Activated effector memory CD4-positive, alpha-beta T cell treated with anti-CD3 and anti-CD28 coated beads, Interleukin-2, amount 50 U/mL, for 16 hours (primary cell): ENCODE measurements at regions not wholly inside any gene's neighbourhood (a gene's known extent, or its start where the extent isn't known, plus 50 kb on each side); places are given as distances from the start of the nearest gene placed in this dataset.
"Not testable (repeated sequence)": the region's sequence is repeated elsewhere in the genome, so short reads cannot be mapped to it uniquely, and the experiment has no call there.

Experiments used
- DNase-seq: peaks from one replicate; pipeline ENCODE4 v3.0.0-alpha.2; 2020

- no peak for DNase-seq
Observed at GRCh38 chr7:115235075-115235474, 313.2 kb downstream of the MDFIC start.

GRCh38 chr7:115233809-115234208 lies 311.9 kb downstream of the MDFIC start:
- no peak for DNase-seq

DNA sequence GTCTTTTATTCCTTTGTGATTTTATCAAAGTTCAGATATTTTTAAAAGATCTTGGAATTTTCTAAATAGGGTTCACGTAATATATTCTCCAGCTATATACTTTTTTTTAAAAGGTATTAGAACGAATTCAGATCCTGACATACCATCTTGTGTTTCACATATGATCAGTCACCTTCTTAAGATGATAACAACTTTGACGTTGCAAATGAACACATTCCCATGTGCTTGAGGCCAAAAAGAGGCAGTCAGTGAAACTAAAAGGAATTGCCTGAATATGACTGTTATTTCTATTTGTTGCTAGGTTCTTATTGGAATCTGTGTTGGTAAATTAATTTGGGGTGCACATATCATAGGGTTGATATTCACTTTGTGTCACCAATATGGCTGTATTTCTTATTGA lies 310.1 kb downstream of the MDFIC start:
- DNase-seq, result no peak

DNA sequence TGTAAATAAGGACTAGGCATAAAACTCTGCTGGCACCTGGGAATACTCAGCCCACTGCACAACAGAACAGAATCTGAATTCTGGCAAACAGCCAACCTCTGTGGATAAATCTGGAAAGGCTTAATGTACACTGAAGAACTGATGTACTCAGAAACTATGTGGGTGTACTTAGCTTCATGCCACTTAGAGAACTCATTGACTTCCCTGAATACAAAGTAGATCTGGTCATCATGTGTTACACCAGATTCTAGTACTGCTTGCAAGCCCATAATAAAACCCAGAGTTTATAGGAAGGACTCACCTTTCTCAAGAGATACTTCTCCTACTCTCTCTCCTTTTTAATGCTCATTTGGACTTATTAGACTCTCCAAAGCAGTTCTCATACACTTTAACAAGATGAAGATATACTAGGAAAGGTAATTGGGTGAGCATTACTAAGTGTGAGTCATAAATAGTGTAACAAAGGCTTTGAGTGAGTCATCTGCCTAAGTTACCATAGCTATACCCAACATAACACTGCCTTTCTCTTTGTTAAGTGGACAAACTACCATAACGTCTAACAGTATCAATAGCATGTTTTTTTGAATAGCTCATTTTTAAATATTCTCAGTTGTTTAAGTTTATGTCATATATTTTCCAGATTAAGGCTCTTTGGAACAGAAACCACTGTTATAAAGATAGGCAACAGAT lies 309.1 kb downstream of the MDFIC start:
- DNase-seq, result no peak

DNA sequence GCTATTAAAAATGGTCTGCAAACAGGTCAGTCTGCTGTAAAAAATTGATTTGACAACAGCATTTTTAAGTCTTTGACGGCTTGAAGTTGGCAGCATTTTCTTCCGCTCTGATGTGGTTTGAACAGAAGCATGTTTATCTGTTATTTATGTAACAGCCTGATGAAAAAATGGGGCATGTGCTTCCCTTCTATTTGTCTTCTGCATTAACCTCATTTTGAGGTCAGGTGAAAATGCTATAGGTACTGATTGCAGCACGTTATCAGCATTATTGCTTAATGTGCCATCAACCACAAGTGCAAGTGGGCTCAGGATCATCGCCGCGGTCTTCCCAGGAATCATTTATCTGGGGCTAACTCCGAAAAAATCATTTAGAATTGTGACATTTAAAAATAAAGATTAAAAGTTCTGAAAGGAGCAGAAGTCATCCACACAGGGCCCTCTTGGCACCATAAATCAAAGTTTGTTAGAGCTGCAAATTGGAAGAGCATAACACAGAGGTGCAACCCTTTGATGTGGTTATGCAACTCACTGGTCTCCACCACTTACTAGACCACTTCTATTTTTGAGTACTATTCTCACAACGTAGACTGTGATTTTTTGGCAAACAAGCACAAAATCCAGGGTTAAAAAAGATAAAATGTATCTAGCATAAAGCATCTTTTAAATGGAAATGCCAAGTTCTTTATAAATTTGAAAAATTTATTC lies 307.7 kb downstream of the MDFIC start:
- no peak for DNase-seq

DNA sequence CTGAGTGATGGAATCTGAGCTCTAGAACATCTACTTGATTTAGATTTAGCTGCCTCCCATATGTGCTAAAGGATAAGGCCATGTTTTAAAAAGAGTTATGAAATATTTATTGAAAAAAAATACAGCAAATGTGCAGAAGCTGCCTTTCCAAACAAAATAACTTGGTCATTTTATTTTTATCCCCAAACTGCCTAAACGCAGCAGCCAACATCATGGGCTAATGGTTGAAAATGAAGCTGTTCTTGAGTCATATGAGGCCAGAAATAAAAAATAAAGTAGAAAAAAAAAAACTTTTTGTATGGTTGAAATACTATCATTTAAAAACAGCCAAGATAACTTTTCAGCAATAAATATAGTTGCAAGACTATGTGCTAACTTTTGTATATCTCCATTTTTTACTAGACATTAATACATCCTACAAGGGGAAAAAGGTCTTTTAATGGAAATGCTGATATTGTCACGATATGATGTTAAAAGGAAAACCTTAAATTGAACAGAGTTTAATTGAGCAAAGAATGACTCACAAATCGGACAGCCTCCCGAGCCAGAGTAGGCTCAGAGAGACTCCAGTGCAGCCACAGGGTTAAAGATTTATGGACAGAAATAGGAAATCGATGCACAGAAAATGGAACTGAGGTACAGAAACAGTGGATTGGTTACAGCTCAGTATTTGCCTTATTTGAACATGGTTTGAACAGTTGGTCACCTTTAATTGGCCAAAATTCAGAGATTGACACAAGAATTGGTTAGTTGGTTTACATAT lies 305.8 kb downstream of the MDFIC start:
- DNase-seq, result no peak

DNA sequence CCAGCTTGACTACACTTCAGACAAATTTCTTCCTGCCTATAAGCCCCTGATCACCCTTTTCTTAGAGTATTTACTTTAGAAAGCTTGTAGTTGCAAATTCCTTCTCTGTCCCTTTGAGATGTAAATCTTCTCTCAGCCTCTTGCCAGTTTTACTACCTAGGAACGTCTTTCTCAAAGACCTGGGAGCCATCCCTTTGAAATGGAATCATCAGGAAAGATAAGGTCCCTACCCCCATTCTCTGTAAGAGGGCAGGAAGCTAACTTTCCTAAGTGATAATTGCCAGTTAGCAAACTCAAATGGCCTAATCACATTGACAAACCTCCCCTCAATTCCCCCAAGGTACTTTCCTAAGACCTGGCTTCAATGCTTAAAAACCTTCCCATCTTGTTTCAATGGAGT lies 304.5 kb downstream of the MDFIC start:
- DNase-seq, result no peak

GRCh38 chr7:115224922-115225321 lies 303.0 kb downstream of the MDFIC start:
- DNase-seq, result no peak

GRCh38 chr7:115223959-115224358 lies 302.1 kb downstream of the MDFIC start:
- DNase-seq, result no peak

- DNase-seq, result no peak
Observed at GRCh38 chr7:115221456-115221855, 299.6 kb downstream of the MDFIC start.

GRCh38 chr7:115218076-115218475 lies 296.2 kb downstream of the MDFIC start:
- no peak for DNase-seq

- DNase-seq, result no peak
Observed at GRCh38 chr7:115217373-115217772, 295.5 kb downstream of the MDFIC start.

- no peak for DNase-seq
Observed at GRCh38 chr7:115216652-115217051, 294.8 kb downstream of the MDFIC start.

DNA sequence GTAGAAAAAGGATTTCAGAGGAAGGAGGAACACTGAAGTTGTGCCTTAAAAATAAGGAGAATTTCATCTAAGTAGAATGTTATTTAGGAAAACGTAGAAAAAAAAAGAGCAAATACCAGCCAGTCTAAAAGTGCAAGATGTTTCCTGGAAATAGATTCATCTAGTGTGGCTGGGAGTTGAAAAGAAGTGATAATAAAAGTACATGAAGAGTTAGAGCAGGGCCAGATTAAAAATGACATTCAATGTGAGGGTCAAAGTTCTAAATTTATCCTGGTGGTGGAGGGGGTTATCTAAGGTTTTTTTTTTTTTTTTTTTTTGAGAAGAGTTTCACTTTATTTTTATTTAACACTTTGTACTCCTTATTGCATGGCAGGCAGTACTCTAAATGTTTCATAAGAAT lies 289.3 kb downstream of the MDFIC start:
- no peak for DNase-seq

DNA sequence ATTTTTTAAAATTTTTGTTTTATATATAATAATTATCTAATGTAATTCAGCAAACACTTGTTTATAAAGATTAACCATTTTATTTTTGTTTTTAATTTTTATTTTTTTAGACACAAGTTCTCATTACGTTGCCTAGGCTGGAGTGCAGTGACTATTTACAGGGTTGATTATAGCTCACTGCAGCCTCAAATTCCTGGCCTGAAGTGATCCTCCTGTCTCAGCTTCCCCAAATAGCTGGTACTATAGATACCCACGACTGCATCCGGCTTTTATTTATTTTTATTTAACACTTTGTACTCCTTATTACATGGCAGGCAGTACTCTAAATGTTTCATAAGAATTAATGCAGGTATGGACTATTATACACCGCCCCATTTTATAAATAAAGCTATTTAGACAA lies 288.7 kb downstream of the MDFIC start:
- no peak for DNase-seq

GRCh38 chr7:115208710-115209560 lies 287.0 kb downstream of the MDFIC start:
- DNase-seq, result no peak

DNA sequence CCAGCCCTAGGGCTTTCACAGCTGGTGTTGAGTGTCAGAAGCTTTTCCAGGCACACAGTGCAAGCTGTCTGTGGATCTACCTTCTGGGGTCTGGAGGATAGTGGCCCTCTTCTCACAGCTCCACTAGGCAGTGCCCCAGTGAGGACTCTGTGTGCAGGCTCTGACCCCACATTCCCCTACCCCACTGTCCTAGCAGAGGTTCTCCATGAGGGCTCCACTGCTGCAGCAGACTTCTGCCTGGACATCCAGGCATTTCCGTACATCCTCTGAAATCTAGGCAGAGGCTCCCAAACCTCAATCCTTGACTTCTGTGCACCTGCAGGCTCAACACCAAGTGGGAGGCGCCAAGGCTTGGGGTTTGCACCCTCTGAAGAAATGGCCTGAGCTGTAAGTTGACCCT lies 284.5 kb downstream of the MDFIC start:
- not testable (repeated sequence) for DNase-seq

- no peak for DNase-seq
Observed at GRCh38 chr7:115198143-115198542, 276.2 kb downstream of the MDFIC start.

GRCh38 chr7:115195208-115195607 lies 273.3 kb downstream of the MDFIC start:
- no peak for DNase-seq

DNA sequence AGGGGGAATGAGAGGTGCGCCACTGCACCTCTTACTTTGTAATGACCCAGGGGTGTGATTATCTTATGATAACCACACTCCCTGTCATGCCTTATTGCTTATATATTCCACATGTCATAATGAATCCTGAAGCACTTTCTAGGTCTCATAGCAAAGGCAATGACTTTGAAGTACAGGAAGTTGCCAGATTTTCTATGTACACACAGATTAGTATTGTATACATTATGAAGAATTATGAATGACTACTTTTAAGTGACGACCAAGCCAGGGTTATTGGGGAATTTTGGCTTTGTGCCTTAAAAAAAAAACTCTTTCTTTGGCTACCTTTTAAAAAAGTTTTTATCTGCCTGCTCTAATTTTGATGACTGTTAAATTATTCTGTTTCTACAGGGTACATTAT lies 269.6 kb downstream of the MDFIC start:
- DNase-seq, result no peak

DNA sequence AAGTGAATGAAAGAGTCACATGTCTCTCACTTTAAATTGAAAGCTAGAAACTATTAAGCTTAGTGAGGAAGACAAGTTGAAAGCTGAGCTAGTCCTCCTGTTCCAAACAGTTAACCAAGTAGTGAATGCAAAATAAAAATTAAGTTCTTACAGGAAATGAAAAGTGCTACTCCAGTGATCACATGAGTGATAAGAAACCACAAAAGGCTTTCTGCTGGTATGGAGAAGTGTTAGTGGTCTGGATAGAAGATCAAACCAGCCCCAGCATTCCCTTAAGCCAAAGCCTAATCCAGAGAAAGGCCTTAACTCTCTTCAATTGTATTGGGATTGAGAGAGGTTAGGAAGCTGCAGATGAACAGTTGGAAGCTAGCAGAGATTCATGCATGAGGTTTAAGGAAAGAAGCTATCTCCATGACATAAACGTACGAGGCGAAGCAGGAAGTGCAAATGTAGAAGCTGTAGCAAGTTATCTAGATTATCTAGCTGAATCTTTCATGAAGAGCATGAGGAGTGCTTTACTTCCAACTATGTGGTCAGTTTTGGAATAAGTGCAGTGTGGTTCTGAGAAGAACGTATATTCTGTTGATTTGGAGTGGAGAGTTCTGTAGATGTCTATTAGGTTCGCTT lies 261.6 kb downstream of the MDFIC start:
- DNase-seq, result no peak

DNA sequence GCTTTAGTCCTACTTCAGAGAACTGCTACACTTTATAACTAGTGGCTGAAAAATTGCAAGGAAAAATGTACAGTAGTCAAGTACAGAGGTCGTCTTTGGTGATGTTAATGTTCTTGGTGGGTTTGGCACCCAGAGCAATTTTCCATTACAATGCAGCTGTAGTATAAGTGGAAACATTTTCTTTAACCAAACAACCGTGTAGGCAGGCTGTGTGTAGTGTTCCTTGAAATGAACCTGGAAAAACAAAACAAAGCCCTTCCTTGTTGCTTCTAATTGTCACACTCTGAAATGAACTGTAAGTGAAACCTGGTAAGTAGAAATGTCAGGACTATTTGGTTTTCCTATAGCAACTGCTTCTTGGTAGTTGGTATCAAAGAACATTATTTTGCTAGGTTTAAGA lies 256.9 kb downstream of the MDFIC start:
- no peak for DNase-seq

DNA sequence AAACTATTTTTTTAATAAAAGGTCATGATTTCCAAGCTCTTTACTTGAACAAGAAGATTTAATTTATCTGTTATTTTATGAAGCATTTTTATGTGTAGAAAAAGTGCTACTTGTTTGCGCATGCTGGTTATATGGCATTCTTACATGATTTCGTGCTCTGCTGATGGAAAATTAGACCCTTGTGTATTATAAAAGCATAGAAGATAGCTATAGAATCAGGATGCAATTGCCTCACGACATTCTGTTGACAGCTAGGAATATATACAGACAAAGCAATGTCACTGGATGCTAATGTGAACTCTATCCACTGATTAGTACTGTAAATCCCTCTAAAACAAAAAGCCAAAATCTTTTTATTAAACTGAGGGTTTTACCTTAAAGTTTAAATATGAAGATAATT lies 255.9 kb downstream of the MDFIC start:
- no peak for DNase-seq
